ENCODE measurements at regions not wholly inside any gene's neighbourhood (a gene's known extent, or its start where the extent isn't known, plus 50 kb on each side); places are given as distances from the start of the nearest gene placed in this dataset.
"Not testable (repeated sequence)": the region's sequence is repeated elsewhere in the genome, so short reads cannot be mapped to it uniquely, and the experiment has no call there.

GRCh38 chr10:109737009-109737408, 186.3 kb downstream of the XPNPEP1 start (continued):
- TF ChIP-seq ATF2 (tag by site-specific recombination; IDR thresholded peaks at IDR 0.05; ENCODE audit: low read depth), result no peak
- no peak for TF ChIP-seq ZNF121 (tag by site-specific recombination; IDR thresholded peaks at IDR 0.05)
- no peak for TF ChIP-seq AEBP2 (tag by site-specific recombination; IDR thresholded peaks at IDR 0.05; ENCODE audit: borderline replicate concordance)
- no peak for TF ChIP-seq ZNF449 (tag by site-specific recombination; IDR thresholded peaks at IDR 0.05)
- no peak for TF ChIP-seq ZBTB17 (tag by site-specific recombination; IDR thresholded peaks at IDR 0.05)
- no peak for TF ChIP-seq ZNF600 (tag by site-specific recombination; IDR thresholded peaks at IDR 0.05)

GRCh38 chr10:109735776-109736175, 187.5 kb downstream of the XPNPEP1 start:
- POLR2A ChIA-PET, result no interaction called here
- Histone ChIP-seq H3K36me3 (ENCODE audit: control insufficient read depth in 2 of 2, insufficient read depth in 1 of 2, low read length in 2 of 2) (no peaks in the 10 kb centered on the region), H3K4me1 (ENCODE audit: control insufficient read depth, insufficient read depth, low read length) (no peaks in the 10 kb centered on the region), H3K4me3 (ENCODE audit: low read depth, low read length) (no peak overlapping the region), H3K27ac (ENCODE audit: extremely low read depth, low read depth, low read length) (no peak overlapping the region), H3K9me3 (ENCODE audit: control insufficient read depth, insufficient read depth, low read depth, low read length) (no peaks in the 10 kb centered on the region)
- TF ChIP-seq ZNF548 (tag by site-specific recombination; IDR thresholded peaks at IDR 0.05) (no peak), ZBTB7A (tag by site-specific recombination; IDR thresholded peaks at IDR 0.05; ENCODE audit: low read depth) (no peak), EGR2 (tag by site-specific recombination; IDR thresholded peaks at IDR 0.05; ENCODE audit: low read depth) (no peak), KLF17 (tag by site-specific recombination; IDR thresholded peaks at IDR 0.05) (no peak), SP2 (tag by site-specific recombination; IDR thresholded peaks at IDR 0.05) (no peak), YY2 (tag by site-specific recombination; IDR thresholded peaks at IDR 0.05) (no peak), ZNF140 (tag by site-specific recombination; IDR thresholded peaks at IDR 0.05) (no peak), ZNF311 (tag by site-specific recombination; IDR thresholded peaks at IDR 0.05; ENCODE audit: borderline replicate concordance) (no peak), YY1 (tag by site-specific recombination; IDR thresholded peaks at IDR 0.05) (no peak), ZNF19 (tag by site-specific recombination; IDR thresholded peaks at IDR 0.05; ENCODE audit: low read depth) (no peak)
- CTCF ChIA-PET, result no interaction called here

- CTCF ChIA-PET, result no interaction called here
- no peaks in the 10 kb centered on the region for H3K9me3 ChIP-seq (ENCODE audit: control insufficient read depth, insufficient read depth, low read depth, low read length)
- no peaks in the 10 kb centered on the region for H3K36me3 ChIP-seq (ENCODE audit: control insufficient read depth in 2 of 2, insufficient read depth in 1 of 2, low read length in 2 of 2)
- no peaks in the 10 kb centered on the region for H3K4me1 ChIP-seq (ENCODE audit: control insufficient read depth, insufficient read depth, low read length)
- POLR2A ChIA-PET, result no interaction called here
- H3K4me3 ChIP-seq (ENCODE audit: low read depth, low read length), result no peak overlapping the region
- H3K27ac ChIP-seq (ENCODE audit: extremely low read depth, low read depth, low read length), result no peak overlapping the region
- TF ChIP-seq ZSCAN23 (tag by site-specific recombination; IDR thresholded peaks at IDR 0.05), result no peak
- no peak for TF ChIP-seq ZNF324 (tag by site-specific recombination; IDR thresholded peaks at IDR 0.05)
- no peak for TF ChIP-seq ZNF202 (tag by site-specific recombination; IDR thresholded peaks at IDR 0.05; ENCODE audit: borderline replicate concordance)
- no peak for TF ChIP-seq ZNF112 (tag by site-specific recombination; IDR thresholded peaks at IDR 0.05)
- no peak for TF ChIP-seq ZNF155 (tag by site-specific recombination; IDR thresholded peaks at IDR 0.05)
- no peak for TF ChIP-seq ZNF610 (tag by site-specific recombination; IDR thresholded peaks at IDR 0.05; ENCODE audit: borderline replicate concordance)
- no peak for TF ChIP-seq MEIS1 (CRISPR knock-in tag; IDR thresholded peaks at IDR 0.05; ENCODE audit: borderline replicate concordance)
Observed at GRCh38 chr10:109732254-109732965, 190.9 kb downstream of the XPNPEP1 start.

- not testable (repeated sequence) for H3K27ac ChIP-seq (ENCODE audit: extremely low read depth, low read depth, low read length); H3K9me3 ChIP-seq (ENCODE audit: control insufficient read depth, insufficient read depth, low read depth, low read length); H3K4me3 ChIP-seq (ENCODE audit: low read depth, low read length); H3K36me3 ChIP-seq (ENCODE audit: control insufficient read depth in 2 of 2, insufficient read depth in 1 of 2, low read length in 2 of 2); H3K4me1 ChIP-seq (ENCODE audit: control insufficient read depth, insufficient read depth, low read length)
- ChIA-PET CTCF (interaction anchor here (0.7 kb wide), 2 partner anchors 10 to 61 kb away, joined by 3 to 5 read pairs; no protein-coding TSS in a partner anchor), POLR2A (interaction anchor here (0.7 kb wide), 1 partner anchor 122 kb away, joined by 4 read pairs; no protein-coding TSS in a partner anchor)
Observed at GRCh38 chr10:109729895-109730294, 193.4 kb downstream of the XPNPEP1 start.
